SK-N-SH (cell line): ENCODE measurements at regions not wholly inside any gene's neighbourhood (a gene's known extent, or its start where the extent isn't known, plus 50 kb on each side); places are given as distances from the start of the nearest gene placed in this dataset.

Source experiments
- ELF1 ChIP-seq: IDR thresholded peaks from 2 replicates; pipeline ENCODE4 v1.4.0; 2012
- EZH2phosphoT487 ChIP-seq: fragments of 200-600 bp; sonication (generic); IDR thresholded peaks from 2 replicates; pipeline ENCODE4 v1.6.1; 2017; ENCODE audit warnings: low read depth, mixed run types, mild to moderate bottlenecking, antibody characterized with exemption, moderate library complexity, borderline replicate concordance
- FOXJ3 ChIP-seq: sonication (generic); formaldehyde crosslinking; IDR thresholded peaks from 2 replicates; pipeline ENCODE4 v1.5.1; 2020; ENCODE audit warnings: mild to moderate bottlenecking, missing genetic modification reagents
- FOXM1 ChIP-seq: IDR thresholded peaks from 2 replicates; pipeline ENCODE4 v1.4.0; 2012; ENCODE audit warnings: low read depth, mild to moderate bottlenecking
- JUND ChIP-seq: IDR thresholded peaks from 2 replicates; pipeline ENCODE4 v1.4.0; 2012
- MXI1 ChIP-seq: IDR thresholded peaks from 2 replicates; pipeline ENCODE4 v1.6.1; 2012; ENCODE audit warnings: mild to moderate bottlenecking, low read depth, low read length, improper control_type of control experiment
- POLR2AphosphoS5 ChIP-seq: IDR thresholded peaks from 2 replicates; pipeline ENCODE4 v1.6.1; 2012; ENCODE audit warnings: low read depth, low read length
- TAF1 ChIP-seq: IDR thresholded peaks from 2 replicates; pipeline ENCODE4 v1.6.1; 2012; ENCODE audit warnings: low read depth, mild to moderate bottlenecking, low read length, moderate library complexity, borderline replicate concordance
- TCF12 ChIP-seq: IDR thresholded peaks from 2 replicates; pipeline ENCODE4 v1.4.0; 2012
- TEAD4 ChIP-seq: IDR thresholded peaks from 2 replicates; pipeline ENCODE4 v1.4.0; 2012; ENCODE audit warnings: mild to moderate bottlenecking, borderline replicate concordance; ENCODE audit not compliant: insufficient read depth
- TF ChIP-seq, protein P1 (sequence below): IDR thresholded peaks from 2 replicates; pipeline ENCODE4 v1.6.1; 2012; ENCODE audit warnings: mild to moderate bottlenecking, low read depth, low read length, moderate library complexity
- TF ChIP-seq, protein P2 (sequence below): IDR thresholded peaks from 2 replicates; pipeline ENCODE4 v1.4.0; 2012; ENCODE audit warnings: low read depth
- TF ChIP-seq, protein P3 (sequence below): IDR thresholded peaks from 2 replicates; pipeline ENCODE4; 2012
- TF ChIP-seq, protein P4 (sequence below): fragments of 200-600 bp; sonication (generic); IDR thresholded peaks from 2 replicates; pipeline ENCODE4 v1.6.1; 2017; ENCODE audit warnings: antibody characterized with exemption, mild to moderate bottlenecking, moderate library complexity

DNA sequence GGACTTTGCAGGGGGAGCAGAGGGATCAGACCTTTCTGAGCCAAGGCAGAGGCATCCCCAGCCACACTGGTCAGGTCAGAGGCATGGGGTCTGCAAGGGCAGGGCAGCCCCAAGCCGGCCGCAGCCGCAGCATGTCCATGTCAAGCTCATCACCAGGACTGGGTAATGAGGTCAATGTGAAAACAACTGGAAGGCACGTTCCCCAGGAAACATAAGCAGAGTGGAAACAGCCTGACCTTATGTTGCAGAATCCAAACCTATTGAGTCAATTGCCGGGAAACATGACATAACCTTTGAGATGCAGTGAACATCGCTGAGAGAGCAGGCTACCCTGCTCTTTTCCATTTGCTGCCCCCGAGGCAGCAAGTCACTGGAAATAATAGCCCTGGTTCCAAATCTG, 315.1 kb upstream of the IGF1R start:
- TF ChIP-seq ELF1, result no peak
- TF ChIP-seq, protein P1, sequence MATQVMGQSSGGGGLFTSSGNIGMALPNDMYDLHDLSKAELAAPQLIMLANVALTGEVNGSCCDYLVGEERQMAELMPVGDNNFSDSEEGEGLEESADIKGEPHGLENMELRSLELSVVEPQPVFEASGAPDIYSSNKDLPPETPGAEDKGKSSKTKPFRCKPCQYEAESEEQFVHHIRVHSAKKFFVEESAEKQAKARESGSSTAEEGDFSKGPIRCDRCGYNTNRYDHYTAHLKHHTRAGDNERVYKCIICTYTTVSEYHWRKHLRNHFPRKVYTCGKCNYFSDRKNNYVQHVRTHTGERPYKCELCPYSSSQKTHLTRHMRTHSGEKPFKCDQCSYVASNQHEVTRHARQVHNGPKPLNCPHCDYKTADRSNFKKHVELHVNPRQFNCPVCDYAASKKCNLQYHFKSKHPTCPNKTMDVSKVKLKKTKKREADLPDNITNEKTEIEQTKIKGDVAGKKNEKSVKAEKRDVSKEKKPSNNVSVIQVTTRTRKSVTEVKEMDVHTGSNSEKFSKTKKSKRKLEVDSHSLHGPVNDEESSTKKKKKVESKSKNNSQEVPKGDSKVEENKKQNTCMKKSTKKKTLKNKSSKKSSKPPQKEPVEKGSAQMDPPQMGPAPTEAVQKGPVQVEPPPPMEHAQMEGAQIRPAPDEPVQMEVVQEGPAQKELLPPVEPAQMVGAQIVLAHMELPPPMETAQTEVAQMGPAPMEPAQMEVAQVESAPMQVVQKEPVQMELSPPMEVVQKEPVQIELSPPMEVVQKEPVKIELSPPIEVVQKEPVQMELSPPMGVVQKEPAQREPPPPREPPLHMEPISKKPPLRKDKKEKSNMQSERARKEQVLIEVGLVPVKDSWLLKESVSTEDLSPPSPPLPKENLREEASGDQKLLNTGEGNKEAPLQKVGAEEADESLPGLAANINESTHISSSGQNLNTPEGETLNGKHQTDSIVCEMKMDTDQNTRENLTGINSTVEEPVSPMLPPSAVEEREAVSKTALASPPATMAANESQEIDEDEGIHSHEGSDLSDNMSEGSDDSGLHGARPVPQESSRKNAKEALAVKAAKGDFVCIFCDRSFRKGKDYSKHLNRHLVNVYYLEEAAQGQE, result no peak
- TF ChIP-seq MXI1, result no peak
- TF ChIP-seq, protein P2, sequence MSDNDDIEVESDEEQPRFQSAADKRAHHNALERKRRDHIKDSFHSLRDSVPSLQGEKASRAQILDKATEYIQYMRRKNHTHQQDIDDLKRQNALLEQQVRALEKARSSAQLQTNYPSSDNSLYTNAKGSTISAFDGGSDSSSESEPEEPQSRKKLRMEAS, result no peak
- TF ChIP-seq, protein P3, sequence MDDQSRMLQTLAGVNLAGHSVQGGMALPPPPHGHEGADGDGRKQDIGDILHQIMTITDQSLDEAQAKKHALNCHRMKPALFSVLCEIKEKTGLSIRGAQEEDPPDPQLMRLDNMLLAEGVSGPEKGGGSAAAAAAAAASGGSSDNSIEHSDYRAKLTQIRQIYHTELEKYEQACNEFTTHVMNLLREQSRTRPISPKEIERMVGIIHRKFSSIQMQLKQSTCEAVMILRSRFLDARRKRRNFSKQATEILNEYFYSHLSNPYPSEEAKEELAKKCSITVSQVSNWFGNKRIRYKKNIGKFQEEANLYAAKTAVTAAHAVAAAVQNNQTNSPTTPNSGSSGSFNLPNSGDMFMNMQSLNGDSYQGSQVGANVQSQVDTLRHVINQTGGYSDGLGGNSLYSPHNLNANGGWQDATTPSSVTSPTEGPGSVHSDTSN, result no peak
- TF ChIP-seq, protein P4, sequence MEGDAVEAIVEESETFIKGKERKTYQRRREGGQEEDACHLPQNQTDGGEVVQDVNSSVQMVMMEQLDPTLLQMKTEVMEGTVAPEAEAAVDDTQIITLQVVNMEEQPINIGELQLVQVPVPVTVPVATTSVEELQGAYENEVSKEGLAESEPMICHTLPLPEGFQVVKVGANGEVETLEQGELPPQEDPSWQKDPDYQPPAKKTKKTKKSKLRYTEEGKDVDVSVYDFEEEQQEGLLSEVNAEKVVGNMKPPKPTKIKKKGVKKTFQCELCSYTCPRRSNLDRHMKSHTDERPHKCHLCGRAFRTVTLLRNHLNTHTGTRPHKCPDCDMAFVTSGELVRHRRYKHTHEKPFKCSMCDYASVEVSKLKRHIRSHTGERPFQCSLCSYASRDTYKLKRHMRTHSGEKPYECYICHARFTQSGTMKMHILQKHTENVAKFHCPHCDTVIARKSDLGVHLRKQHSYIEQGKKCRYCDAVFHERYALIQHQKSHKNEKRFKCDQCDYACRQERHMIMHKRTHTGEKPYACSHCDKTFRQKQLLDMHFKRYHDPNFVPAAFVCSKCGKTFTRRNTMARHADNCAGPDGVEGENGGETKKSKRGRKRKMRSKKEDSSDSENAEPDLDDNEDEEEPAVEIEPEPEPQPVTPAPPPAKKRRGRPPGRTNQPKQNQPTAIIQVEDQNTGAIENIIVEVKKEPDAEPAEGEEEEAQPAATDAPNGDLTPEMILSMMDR, result no peak
- TF ChIP-seq TCF12, result no peak
- TF ChIP-seq JUND, result no peak
- no peak for TF ChIP-seq EZH2phosphoT487
- no peak for TF ChIP-seq POLR2AphosphoS5
- no peak for TF ChIP-seq FOXM1
- no peak for TF ChIP-seq TEAD4
- no peak for TF ChIP-seq FOXJ3 (CRISPR knock-in tag)
- no peak for TF ChIP-seq TAF1
